AG04449 (cell line): ENCODE measurements at regions not wholly inside any gene's neighbourhood (a gene's known extent, or its start where the extent isn't known, plus 50 kb on each side); places are given as distances from the start of the nearest gene placed in this dataset.

ENCODE experiments used
- CTCF ChIA-PET: fragments of 350-600 bp; formaldehyde crosslinking; extraction: SDS; loops from one replicate; lab custom pipeline; 2021; ENCODE audit warnings: antibody characterized with exemption; lab: Yijun Ruan, JAX
- POLR2A ChIA-PET: fragments of 400-600, 350-600 bp; formaldehyde crosslinking; extraction: SDS; loops from one replicate; lab custom pipeline; 2020; ENCODE audit warnings: antibody characterized with exemption, inconsistent platforms; lab: Yijun Ruan, JAX
- DNase-seq: peaks from one replicate; pipeline ENCODE4 v3.0.0-alpha.2; 2010; ENCODE audit warnings: low read depth, low spot score
- H3K4me3 ChIP-seq: 2 replicates; pipeline ENCODE4 v1.5.1; 2011; ENCODE audit warnings: low read depth, mild to moderate bottlenecking, control low read depth, low read length
- TF ChIP-seq, protein P1 (sequence below): IDR thresholded peaks from one replicate; pipeline ENCODE4 v1.5.1; 2011; ENCODE audit warnings: mild to moderate bottlenecking, moderate library complexity, low read length, control low read depth, inconsistent platforms; ENCODE audit not compliant: insufficient read depth; ENCODE audit errors: missing control alignments

DNA sequence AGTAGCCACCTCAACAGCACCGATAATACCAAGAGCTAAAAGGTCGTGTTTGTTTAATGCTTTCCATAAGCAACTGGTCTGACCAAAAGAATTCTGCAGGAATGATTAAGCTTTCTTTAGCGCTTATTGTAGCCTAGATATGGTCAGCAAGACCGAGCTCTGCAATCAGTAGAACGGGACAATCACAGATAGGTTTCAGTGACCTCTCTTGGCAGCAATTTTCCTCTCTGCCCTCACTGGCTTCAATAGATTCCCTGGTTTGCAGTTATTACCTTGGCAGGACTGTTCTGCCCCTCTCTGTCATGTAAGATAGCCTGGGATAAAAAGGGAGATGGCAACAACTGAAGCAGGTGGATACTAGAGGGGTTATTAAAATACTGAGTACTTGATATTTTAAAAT lies 337.1 kb upstream of the NECTIN3 start:
- ChIA-PET POLR2A (interaction anchor here (0.5 kb wide), 1 partner anchor 1195 kb away, joined by 3 read pairs; no protein-coding TSS in a partner anchor), CTCF (no interaction called here)
- TF ChIP-seq, protein P1, sequence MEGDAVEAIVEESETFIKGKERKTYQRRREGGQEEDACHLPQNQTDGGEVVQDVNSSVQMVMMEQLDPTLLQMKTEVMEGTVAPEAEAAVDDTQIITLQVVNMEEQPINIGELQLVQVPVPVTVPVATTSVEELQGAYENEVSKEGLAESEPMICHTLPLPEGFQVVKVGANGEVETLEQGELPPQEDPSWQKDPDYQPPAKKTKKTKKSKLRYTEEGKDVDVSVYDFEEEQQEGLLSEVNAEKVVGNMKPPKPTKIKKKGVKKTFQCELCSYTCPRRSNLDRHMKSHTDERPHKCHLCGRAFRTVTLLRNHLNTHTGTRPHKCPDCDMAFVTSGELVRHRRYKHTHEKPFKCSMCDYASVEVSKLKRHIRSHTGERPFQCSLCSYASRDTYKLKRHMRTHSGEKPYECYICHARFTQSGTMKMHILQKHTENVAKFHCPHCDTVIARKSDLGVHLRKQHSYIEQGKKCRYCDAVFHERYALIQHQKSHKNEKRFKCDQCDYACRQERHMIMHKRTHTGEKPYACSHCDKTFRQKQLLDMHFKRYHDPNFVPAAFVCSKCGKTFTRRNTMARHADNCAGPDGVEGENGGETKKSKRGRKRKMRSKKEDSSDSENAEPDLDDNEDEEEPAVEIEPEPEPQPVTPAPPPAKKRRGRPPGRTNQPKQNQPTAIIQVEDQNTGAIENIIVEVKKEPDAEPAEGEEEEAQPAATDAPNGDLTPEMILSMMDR = no peak
- DNase-seq = no peak
- H3K4me3 ChIP-seq = no peak overlapping the region

GRCh38 chr3:110736332-110736731 lies 335.3 kb upstream of the NECTIN3 start:
- H3K4me3 ChIP-seq = no peak overlapping the region
- TF ChIP-seq, protein P1 = no peak
- CTCF ChIA-PET = no interaction called here
- DNase-seq = no peak
- POLR2A ChIA-PET = no interaction called here

- ChIA-PET CTCF (interaction anchor here (1.2 kb wide), 1 partner anchor 9 kb away, joined by 3 read pairs; no protein-coding TSS in a partner anchor), POLR2A (no interaction called here)
- TF ChIP-seq, protein P1 = no peak
- DNase-seq = no peak
- H3K4me3 ChIP-seq = no peak overlapping the region
These were observed 333.1 kb upstream of the NECTIN3 start for GRCh38 chr3:110738531-110738930.

- POLR2A ChIA-PET = no interaction called here
- H3K4me3 ChIP-seq = no peak overlapping the region
- TF ChIP-seq, protein P1 = no peak
- no peak for DNase-seq
- CTCF ChIA-PET = no interaction called here
These were observed 329.7 kb upstream of the NECTIN3 start for GRCh38 chr3:110741891-110742290.

DNA sequence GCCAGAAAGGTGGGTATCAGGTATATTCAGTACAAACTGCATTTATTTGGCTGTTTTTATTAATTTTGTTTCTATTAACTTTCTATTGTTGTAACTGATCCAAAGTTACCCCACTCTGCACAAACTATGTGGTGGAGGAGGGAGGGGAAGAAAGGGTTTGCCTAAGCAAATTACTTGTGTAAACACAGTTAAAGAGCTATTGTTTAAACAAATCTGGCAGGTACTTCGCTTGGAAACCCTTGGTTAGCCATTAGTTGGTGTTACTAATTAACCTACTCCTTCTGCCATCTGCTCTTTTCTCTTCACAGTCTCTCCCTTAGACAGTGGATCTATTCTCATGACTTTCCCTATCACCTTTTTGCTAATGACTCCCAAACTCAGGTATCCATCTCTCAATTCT lies 328.4 kb upstream of the NECTIN3 start:
- no peak for DNase-seq
- H3K4me3 ChIP-seq = no peak overlapping the region
- POLR2A ChIA-PET = no interaction called here
- TF ChIP-seq, protein P1 = no peak
- CTCF ChIA-PET = interaction anchor here (1.1 kb wide), 1 partner anchor 9 kb away, joined by 5 read pairs; no protein-coding TSS in a partner anchor

DNA sequence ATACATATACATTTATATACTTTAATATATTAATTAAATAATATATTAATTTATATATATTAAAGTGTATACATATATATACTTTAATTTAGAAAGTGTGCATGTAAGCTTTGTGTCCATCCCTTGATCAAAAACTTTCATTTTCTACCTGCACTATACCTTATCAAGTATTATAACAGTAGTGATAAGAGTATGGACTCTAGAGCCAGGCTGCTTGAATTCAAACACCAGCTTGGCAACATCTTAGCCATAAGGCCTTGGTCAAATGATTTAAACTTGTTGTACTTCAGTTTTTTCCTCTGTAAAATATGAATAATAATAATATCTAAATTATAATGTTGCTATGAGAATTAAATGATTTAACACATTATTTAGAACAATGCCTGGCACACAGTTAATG lies 327.6 kb upstream of the NECTIN3 start:
- ChIA-PET POLR2A (no interaction called here), CTCF (no interaction called here)
- DNase-seq = no peak
- TF ChIP-seq, protein P1 = no peak
- no peak overlapping the region for H3K4me3 ChIP-seq
